HG03342 (cell line): ENCODE measurements at regions not wholly inside any gene's neighbourhood (a gene's known extent, or its start where the extent isn't known, plus 50 kb on each side); places are given as distances from the start of the nearest gene placed in this dataset.
"Not testable (repeated sequence)": the region's sequence is repeated elsewhere in the genome, so short reads cannot be mapped to it uniquely, and the experiment has no call there.

ENCODE experiments used
- ATAC-seq: cut with Tn5 transposase; IDR thresholded peaks from one replicate; pipeline ENCODE4 v1.9.1; 2021; ENCODE audit warnings: mild to moderate bottlenecking, moderate library complexity; ENCODE audit not compliant: unreplicated experiment

DNA sequence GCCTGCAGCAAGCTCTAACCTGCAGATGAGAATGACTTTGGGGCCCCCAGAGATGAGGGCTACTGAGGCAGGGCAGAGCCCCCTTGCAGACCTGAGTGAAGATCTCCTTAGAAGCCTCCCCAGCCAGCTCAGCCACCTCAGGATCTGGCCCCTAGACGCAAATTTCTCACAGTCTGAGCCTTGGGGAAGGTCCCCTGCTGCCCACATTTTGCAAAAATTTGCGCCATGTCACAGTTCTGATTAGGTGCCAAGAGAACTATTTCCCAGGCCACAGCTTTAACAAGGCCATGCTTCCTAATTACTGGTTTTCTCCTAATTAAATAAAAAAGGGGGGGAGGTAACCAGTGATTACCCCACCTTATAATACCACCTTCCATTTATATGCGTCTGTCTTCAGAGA lies 81.0 kb upstream of the HES1 start:
- ATAC-seq: no peak

DNA sequence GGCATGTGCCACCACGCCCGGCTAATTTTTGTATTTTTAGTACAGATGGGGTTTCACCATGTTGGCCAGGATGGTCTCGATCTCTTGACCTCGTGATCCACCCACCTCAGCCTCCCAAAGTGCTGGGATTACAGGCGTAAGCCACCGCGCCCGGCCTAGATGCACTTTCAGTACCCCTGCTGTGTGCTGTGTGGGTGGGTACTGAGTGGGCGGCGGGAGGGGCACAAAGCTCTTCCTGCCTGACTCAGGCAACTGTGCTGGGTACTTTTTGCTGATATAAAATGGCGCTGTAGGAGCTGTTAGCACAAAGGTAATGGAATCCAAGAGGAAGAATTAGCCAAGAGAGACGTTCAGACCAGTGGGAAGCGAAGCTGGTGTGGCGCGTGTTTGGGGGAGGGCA lies 79.6 kb upstream of the HES1 start:
- ATAC-seq: not testable (repeated sequence)

DNA sequence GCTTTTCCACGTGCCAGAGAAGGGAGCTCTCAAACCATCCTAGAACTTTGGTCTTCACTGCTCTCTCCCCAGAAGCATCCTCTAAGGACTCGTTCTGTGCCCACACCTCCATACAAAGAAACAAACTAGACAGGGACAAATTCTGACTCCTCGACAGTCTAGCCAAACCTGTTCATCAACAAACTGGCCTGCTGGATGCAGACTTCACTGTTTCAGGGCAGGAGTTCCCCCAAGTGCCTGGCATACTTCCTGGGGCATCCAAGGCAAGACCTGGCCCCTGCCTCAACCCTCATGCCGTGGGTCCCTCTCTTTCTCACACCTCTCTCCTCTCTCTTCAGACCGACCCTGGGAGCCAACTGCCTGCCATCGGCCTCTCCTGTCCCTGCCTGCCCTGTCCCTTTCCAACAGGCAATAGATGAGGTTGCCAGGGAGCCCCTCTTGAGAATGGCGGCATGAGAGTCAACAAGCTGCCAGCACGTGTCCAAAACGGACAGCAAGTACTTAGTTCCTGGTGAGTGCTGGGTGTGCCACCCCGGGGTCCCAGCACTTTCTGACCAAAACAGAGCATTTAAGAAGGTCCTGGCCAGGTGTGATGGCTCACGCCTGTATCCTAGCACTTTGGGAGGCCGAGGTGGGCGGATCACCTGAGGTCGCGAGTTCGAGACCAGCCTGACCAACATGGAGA lies 79.1 kb upstream of the HES1 start:
- no peak for ATAC-seq

DNA sequence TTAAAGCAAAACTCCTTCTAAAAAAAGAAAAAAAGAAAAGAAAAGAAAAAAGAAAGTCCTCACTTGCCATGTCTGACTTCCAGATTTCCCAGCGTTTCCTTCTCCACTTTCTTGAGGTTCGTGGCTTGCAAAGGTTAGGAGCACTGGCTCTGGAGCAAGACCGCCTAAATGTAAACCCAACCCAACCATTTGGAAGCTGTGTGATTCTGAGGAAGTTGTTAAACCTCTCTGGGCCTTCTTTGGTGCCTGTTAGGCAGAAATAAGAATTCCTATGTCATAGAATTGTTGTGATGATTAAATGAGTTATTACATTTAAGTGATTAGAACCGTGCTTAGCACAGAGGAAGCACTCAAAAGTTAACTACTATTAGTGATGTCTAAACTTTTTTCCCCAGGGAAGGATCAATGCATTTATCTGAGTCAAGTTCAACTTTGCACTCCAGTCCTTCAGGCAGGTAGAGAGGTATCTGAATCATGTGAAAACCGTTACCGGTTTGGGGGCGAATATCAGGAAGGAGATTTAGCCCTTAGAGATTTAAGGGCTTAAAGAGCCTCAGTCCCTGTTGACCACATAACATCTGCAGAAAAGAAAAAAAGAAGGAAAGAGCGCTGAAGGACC lies 78.3 kb upstream of the HES1 start:
- ATAC-seq: peak; percentile 7

DNA sequence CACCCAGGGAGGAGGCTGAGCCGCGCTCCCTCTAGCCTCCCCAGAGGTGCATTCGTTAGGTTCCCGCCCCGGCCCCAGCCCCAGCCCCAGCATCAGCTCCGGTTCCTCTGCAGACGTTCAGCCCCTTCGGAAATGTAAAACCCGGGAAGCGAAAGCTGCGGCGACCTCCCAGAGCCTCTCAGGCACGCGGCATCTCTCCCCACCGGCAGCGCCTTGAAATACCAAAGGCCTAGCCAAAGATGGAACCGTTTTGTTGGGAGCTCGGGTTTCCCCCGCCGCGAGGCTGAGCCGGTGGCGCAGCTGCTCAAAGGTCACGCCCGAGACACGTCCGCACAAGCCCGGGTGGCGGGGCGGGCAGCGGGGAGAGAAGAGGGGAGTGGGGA lies 77.8 kb upstream of the HES1 start:
- ATAC-seq: peak; percentile 60

DNA sequence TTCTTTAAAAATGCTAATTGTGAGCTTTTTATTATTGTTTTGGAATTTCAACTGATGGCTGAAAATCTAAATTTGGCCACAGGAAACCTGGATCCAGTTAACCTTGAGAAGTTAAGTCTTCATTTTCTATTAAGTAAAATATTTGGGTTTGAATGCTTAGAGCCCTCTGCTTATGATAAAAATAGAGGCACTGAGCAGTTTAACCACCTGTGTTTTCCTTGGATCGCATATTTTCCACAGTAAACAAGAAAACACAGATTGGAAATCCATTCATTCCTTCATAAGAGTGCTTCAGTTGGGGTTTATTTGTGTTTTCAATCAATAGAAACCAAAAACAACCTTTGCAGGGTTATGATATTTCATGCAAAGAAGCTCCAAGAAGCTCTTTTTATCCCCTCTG lies 77.2 kb upstream of the HES1 start:
- ATAC-seq: no peak

DNA sequence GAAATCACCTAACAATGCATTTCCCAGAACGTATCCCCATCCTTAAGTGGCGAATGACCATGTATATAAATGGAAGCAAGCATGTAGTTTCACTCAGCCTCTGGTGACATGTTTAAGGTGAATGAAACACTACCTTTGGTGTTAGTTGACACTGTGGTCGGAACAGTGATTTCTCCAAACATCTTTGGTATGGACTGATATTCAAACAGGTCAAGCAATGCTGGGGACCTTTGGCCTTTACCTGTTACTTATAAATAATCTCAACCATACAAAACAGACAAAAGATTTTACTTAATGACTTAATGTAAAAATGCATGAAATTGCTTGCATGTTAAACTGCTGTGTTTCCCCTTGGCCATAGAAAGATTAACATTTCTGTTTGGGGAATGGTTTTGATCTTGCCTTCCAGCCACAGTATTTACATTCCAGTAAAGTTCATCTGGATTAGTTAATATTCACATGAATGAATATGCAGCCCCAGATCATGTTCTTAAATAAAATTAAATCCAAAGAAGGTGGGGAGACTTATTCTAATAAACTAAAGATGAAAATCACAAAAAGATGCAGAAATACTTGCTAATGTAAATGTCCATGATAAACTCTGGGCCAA lies 74.4 kb upstream of the HES1 start:
- ATAC-seq: no peak

DNA sequence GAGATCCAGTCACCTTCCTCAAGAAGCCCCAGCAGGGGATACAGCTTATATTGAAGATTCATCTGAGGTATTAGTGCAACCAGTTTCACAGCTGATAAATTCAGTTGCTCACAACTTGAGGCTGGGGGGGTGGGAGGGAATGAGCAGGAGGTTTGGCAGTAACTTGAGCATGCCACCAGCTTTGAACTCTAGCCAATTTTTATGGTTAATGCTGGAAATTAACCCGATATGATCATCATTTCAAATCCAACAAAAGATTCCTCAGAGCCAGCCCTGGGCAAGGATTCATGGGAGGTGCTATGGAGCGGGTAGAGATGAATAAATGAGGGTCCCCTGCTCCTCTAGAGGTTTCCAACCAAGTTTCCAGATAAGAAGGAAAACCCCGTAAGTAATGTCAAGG lies 73.1 kb upstream of the HES1 start:
- ATAC-seq: no peak

DNA sequence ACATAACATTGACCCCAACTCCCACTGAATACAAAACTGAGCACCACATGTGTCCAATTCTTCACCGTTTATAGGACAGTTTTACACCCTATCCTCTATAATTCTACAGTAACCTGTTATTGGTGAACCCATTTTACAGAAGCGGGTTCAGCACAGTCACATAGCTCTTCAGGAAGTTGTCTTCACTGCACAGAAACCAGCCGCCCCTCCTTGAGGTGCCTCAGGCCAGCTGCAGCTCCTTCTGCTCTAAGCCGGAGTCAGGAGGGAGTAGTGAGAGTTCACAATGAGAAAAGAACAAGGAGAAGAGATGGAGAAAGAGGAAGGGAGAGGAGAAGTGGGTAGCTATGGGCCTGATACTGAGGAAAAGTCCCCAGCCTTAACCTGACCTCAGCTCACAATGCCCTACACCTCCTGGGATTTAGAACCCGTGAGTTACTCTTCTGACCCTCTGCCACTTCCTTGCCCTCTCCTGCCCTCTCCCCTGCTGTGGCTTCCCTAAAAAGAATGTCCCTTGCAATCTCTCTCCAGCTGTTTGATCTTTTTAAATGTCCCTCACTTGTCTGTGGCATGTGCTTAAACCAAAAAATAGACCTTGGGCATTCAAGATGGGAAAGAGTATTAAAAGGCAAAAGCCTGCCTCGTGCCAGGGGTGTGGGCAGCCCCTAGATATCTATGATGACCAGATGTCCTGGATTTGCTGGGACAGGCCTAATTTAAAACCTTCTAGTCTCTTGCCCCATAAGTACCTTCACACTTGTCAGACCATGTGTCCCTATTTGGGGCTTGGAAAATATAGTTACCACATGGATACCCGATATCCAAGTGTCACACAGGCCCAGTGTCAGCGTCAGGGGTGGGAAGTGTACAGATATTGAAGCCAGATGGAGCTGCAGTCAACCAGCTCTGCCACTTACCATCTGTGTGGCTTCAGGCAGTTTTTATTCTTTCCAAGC lies 71.3 kb upstream of the HES1 start:
- no peak for ATAC-seq

DNA sequence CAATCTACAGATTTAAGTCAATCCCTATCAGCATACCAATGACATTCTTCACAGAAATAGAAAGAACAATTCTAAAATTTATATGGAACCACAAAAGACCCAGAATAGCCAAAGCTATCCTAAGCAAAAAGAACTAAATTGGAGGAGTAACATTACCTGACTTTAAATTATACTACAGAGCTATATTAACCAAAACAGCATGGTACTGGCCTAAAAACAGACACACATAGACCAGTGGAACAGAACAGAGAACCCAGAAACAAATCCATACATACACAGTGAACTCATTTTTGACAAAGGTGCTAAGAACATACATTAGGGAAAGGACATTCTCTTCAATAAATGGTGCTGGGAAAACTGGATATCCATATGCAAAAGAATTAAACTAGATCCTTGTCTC lies 68.6 kb upstream of the HES1 start:
- not testable (repeated sequence) for ATAC-seq

DNA sequence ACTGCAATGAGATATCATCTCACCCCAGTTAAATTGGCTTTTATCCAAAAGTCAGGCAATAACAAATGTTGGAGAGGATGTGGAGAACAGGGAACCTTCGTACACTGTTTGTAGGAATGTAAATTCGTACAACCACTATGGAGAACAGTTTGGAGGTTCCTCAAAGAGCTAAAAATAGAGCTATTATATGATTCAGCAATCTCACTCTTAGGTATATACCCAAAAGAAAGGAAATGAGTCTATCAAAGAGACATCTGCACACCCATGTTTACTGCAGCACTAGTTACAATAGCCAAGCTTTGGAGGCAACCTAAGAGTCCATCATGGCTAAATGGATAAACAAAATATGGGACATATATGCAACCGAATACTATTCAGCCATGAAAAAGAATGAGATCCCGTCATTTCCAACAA lies 68.0 kb upstream of the HES1 start:
- ATAC-seq: no peak

DNA sequence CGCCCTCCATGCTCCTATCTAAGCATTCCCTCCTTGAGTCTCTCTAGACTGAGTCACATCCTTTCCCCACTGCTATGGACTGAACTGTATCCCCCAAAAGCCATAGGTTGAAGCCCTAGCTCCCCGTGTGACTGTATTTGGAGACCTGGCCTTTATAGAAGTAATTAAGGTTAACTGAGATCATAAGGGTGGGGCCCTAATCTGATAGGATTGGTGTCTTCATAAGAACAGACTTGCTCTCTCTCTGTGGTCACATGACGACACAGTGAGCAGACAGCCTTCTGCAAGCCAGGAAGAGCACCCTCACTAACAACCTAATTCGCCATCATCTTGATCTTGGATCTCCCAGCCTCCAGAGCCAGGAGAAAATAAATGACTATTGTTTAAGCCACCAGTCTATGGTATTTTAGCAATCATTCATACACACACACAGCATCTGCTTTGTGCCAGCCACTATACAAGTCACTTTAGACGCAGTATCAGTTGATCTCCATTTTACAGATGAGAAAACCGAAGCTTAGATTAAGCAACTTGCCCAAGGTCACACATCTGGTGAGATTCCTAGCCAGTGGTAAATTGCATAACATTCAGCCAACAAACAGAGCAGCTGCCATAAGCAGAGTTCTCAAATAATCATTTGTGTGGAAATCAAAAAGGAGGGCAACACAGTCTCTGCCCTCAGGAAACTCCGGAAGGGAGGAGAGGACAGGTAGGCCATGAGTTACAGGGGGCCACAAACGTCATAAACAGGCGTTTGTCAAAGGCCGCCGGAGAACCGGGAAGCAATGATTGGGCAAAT lies 66.3 kb upstream of the HES1 start:
- no peak for ATAC-seq

DNA sequence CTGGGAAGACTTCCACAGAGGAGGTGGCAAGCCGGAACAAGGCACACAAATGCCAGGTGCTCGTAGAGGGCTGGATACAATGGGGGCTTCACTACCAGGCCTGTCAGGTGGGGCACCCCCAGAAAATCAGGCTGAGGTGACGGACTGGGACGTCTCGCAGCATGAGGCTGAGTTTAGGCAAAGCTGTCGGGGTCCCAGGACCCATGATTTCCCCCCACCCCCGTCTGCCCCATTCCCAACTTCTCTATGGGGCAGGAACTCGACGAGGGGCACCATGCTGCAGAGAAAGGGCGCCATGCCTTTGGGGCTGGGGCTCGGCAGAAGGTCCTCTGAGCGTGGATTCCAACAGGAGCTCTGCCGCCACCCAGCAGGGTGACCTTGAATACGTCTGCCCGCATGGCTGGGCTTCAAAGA lies 65.7 kb upstream of the HES1 start:
- no peak for ATAC-seq

DNA sequence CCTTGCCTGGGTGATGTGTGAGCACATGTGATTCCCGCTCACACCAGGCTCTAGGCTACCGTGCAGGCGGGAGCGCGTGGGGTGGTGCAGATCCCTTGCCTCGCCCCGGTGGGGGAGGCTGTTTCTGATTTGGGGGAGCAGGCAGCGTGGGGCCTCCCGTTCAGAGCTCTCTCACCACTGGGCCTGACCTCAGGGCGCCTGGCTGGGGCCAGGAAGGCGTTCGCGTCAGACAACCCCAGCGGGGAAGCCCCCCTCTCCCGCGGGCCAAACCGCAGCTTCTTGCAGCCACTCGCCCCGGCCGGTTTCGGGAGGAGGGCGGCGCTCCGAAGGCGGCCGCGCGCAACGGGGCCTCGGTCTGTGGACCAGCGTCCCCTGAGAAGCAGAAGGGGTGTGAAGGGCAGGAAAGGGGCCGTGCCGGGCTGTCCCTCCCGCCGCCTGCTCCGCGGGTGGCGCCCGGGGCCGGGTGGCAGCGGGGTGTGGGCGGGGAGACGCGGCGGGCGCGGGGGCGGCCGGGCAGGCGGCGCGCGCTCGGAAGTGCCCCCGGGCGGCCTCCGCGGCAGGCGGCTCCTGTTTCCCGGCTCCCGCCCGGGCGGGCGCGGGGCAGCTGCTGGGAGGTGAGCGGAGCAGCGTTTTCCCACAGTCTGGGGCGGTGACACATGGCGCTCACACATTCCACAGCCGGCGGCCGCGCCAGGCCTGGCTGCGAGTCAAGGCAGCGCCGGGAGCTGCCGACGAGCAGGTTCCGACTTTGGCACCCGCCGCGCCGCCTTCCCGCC lies 65.1 kb upstream of the HES1 start:
- ATAC-seq: peak; percentile 94

DNA sequence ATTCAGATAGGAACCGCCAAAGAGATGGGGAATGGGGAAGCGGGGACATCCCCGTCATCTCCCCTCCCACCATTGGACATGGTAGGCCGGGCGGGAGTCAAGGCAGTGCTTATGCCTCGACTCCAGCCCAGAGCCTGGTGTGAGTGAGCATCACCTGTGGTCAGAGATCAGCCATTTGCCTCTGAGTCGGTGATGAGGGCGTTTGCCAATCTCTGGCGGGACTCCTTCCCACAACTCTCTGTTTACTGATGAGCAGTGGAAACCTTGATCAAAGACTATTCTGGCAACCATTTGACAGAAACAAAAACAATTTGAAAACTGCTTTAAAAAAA lies 63.9 kb upstream of the HES1 start:
- ATAC-seq: no peak

DNA sequence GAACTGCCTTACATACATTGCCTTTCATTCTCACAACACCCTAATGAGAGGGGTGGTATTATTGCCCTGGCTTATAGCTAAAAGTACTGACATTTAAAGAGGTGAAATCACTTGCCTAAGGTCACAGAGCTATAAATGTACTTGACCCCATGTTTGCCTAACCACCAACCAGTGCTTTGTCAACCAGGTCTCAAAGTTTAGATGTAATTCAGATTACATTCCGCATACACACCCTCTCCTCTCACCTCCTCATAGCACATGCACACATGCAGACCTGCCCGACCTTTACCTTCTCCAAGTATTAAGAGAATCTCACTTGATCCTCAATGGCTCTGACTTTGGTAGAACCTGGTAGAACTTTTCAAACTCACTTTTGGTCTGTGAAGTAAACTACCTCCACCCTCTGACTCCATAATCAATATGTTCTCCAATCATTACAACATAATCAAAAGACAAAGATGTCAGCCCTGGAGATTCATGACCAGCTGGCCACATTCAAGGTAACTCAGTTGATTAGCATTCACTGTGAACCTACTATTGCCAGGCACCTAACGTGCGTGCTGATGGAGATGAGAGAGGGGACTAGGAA lies 63.2 kb upstream of the HES1 start:
- ATAC-seq: no peak

DNA sequence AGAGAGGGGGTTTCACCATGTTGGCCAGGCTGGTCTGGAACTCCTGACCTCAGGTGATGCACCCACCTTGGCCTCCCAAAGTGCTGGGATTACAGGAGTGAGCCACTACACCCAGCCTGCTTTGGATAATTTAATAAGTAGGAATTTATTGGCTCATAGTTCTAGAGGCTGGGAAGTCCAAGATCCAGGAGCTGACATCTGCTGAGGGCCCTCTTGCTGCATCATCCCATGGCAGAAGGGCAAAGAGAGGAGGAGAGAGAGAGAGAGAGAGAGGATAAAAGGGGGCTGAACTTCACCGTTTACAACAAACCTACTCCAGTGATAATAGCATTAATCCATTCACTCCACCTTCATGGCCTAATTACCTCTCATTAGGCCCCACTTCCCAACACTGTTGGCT lies 62.0 kb upstream of the HES1 start:
- no peak for ATAC-seq

DNA sequence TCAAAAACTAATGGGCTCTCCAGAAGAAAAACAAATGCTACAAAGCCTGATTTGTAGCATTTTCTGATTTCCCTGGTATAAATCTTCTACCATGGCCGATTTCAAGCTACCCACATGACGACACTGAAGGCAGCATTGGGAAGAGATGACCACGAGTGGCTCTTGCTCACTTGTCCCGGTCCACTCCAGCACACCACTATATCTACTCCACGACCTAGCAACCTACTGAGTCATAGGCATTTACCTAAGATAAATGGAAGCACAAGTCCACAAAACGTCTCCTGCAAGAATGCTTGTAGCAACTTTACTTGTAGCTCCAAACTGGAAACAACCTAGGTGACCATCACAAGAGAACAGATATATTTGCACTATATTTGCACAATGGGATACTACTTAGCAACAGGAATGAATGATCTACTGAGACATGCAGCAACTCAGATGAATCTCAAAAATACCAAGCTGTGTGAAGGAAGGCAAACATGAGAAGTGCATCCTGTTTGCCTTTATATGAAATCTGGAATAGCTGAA lies 60.8 kb upstream of the HES1 start:
- ATAC-seq: no peak

DNA sequence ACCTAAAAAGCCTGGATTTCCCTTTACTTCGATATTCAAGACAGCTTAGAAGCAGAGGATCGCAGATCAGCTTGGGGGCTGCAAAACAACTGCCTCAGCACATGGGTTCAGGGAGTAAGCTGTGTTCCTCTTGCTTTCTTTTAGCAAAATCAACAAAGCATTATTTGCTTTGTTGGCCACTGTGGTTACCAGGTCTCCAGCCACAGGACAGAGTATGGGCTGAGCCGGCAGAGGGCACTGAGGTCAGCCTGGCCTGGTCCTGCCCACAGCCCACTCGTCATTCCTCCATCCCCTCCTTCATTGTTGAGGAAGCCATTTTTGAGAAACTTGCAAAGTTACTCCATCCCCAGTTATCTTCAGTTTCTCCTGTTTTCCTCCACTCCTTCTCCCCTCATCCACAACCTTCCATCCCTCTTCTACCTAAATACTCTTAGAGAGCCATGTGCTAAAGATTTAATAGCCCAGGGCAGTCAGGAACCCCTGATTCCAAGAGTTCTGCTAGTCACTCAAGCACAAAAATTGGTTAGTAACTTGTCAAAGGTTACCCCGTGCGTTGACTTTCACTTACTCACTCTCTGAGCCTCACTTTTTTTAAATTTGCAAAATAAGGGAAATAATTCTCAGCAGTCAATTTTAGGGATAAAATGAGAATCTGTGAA lies 60.0 kb upstream of the HES1 start:
- no peak for ATAC-seq
